ENCODE measurements at regions not wholly inside any gene's neighbourhood (a gene's known extent, or its start where the extent isn't known, plus 50 kb on each side); places are given as distances from the start of the nearest gene placed in this dataset.

DNA sequence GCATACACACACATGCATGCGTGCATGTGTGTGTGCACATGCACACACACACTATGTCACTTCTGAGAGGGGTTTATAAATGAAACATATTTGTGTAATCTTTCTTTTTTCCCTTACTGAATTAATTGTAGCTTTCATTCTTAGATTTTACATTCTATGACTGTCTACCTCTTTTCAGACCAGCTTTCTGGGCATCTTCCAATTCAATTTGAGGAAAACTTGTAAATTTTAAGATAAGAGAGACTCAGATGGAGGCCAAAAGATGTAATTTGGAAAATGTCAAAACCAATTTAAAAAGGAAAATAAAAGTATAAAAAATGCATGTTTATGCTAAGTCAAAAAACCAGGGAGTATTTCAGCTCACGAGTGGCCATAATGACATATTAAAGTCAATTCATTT, 594.5 kb downstream of the OLFM4 start:
- no peaks in the 10 kb centered on the region for H3K4me1 ChIP-seq (ENCODE audit: insufficient read depth, low read length, poor library complexity, severe bottlenecking)
- H3K27me3 ChIP-seq (replicated peaks; ENCODE audit: insufficient read depth, low read depth, low read length, poor library complexity): no peaks in the 10 kb centered on the region
- BruUV-seq (replicated peaks): no TSS peak
- no peaks in the 10 kb centered on the region for H3K9me3 ChIP-seq (ENCODE audit: low read depth, low read length, poor library complexity, severe bottlenecking)
- ChIA-PET POLR2A (ENCODE audit: low non-redundant PET) (no interaction called here), CTCF (no interaction called here)
- no peak for DNase-seq (ENCODE audit: low spot score)
- TF ChIP-seq, protein P1, sequence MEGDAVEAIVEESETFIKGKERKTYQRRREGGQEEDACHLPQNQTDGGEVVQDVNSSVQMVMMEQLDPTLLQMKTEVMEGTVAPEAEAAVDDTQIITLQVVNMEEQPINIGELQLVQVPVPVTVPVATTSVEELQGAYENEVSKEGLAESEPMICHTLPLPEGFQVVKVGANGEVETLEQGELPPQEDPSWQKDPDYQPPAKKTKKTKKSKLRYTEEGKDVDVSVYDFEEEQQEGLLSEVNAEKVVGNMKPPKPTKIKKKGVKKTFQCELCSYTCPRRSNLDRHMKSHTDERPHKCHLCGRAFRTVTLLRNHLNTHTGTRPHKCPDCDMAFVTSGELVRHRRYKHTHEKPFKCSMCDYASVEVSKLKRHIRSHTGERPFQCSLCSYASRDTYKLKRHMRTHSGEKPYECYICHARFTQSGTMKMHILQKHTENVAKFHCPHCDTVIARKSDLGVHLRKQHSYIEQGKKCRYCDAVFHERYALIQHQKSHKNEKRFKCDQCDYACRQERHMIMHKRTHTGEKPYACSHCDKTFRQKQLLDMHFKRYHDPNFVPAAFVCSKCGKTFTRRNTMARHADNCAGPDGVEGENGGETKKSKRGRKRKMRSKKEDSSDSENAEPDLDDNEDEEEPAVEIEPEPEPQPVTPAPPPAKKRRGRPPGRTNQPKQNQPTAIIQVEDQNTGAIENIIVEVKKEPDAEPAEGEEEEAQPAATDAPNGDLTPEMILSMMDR (conservative IDR thresholded peaks at IDR 0.05; ENCODE audit: low read depth, low read length): no peak
- TF ChIP-seq EZH2 (IDR thresholded peaks at IDR 0.05; ENCODE audit: borderline replicate concordance, low read depth, low read length, poor library complexity, severe bottlenecking): no peak
- no peak overlapping the region for H3K27ac ChIP-seq (ENCODE audit: low read depth, low read length, poor library complexity, severe bottlenecking)
- H3K36me3 ChIP-seq (ENCODE audit: insufficient read depth, low read length, poor library complexity, severe bottlenecking): no peaks in the 10 kb centered on the region
- H3K4me3 ChIP-seq (ENCODE audit: low read depth, low read length, poor library complexity, severe bottlenecking): no peak overlapping the region
- intact Hi-C loops (cut with micrococcal nuclease; ENCODE audit: unreplicated experiment): no loop called here

DNA sequence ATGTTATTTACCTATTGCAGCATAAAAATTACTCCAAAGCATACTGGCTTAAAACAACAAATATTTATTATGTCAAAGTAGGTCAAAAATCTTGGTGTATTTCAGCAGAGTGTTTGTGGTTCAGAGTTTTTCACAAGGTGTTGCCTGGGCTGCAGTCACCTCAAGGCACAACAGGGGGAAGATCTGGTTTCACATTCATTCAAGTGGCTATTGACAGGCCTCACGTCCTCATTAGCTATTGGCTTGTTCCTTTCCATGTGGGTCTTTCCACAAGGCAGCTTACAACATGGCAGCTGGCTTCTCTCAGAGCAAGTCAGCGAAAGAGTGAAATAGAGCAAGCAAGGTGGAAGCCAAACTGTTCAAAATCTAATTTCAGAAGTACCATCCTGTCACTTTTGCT, 602.9 kb downstream of the OLFM4 start:
- Histone ChIP-seq H3K4me1 (ENCODE audit: insufficient read depth, low read length, poor library complexity, severe bottlenecking) (no peaks in the 10 kb centered on the region), H3K27me3 (replicated peaks; ENCODE audit: insufficient read depth, low read depth, low read length, poor library complexity) (no peaks in the 10 kb centered on the region), H3K4me3 (ENCODE audit: low read depth, low read length, poor library complexity, severe bottlenecking) (no peak overlapping the region), H3K36me3 (ENCODE audit: insufficient read depth, low read length, poor library complexity, severe bottlenecking) (no peaks in the 10 kb centered on the region), H3K9me3 (ENCODE audit: low read depth, low read length, poor library complexity, severe bottlenecking) (no peaks in the 10 kb centered on the region), H3K27ac (ENCODE audit: low read depth, low read length, poor library complexity, severe bottlenecking) (no peak overlapping the region)
- no peak for DNase-seq (ENCODE audit: low spot score)
- intact Hi-C loops (cut with micrococcal nuclease; ENCODE audit: unreplicated experiment): no loop called here
- TF ChIP-seq, protein P1 (conservative IDR thresholded peaks at IDR 0.05; ENCODE audit: low read depth, low read length): no peak
- TF ChIP-seq EZH2 (IDR thresholded peaks at IDR 0.05; ENCODE audit: borderline replicate concordance, low read depth, low read length, poor library complexity, severe bottlenecking): no peak
- no TSS peak for BruUV-seq (replicated peaks)
- POLR2A ChIA-PET (ENCODE audit: low non-redundant PET): no interaction called here
- CTCF ChIA-PET: no interaction called here

DNA sequence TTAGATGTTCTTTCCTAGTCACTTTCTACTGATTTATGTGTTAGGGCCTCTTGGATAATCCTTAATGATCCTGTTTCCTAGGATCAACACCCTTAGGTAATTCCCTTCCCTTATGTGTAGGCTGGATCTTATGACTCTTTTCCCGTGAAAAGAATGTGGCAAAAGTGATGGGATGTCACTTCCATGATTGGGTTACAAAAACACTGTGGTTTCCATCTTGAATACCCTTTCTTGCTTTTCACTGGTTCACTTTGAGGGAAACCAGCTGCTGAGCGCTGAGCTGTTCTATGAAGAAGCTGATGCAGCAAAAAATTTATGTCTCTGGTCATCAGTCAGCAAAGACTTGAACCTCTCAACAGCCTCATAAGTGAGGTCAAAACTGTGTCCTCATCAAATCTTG, 609.4 kb downstream of the OLFM4 start:
- no peaks in the 10 kb centered on the region for H3K9me3 ChIP-seq (ENCODE audit: low read depth, low read length, poor library complexity, severe bottlenecking)
- BruUV-seq (replicated peaks): no TSS peak
- H3K36me3 ChIP-seq (ENCODE audit: insufficient read depth, low read length, poor library complexity, severe bottlenecking): no peaks in the 10 kb centered on the region
- H3K4me1 ChIP-seq (ENCODE audit: insufficient read depth, low read length, poor library complexity, severe bottlenecking): no peaks in the 10 kb centered on the region
- H3K4me3 ChIP-seq (ENCODE audit: low read depth, low read length, poor library complexity, severe bottlenecking): no peak overlapping the region
- ChIA-PET POLR2A (ENCODE audit: low non-redundant PET) (no interaction called here), CTCF (no interaction called here)
- DNase-seq (ENCODE audit: low spot score): no peak
- H3K27me3 ChIP-seq (replicated peaks; ENCODE audit: insufficient read depth, low read depth, low read length, poor library complexity): no peaks in the 10 kb centered on the region
- intact Hi-C loops (cut with micrococcal nuclease; ENCODE audit: unreplicated experiment): no loop called here
- no peak for TF ChIP-seq EZH2 (IDR thresholded peaks at IDR 0.05; ENCODE audit: borderline replicate concordance, low read depth, low read length, poor library complexity, severe bottlenecking)
- TF ChIP-seq, protein P1 (conservative IDR thresholded peaks at IDR 0.05; ENCODE audit: low read depth, low read length): no peak
- H3K27ac ChIP-seq (ENCODE audit: low read depth, low read length, poor library complexity, severe bottlenecking): no peak overlapping the region

All from A673 (cell line).